GM21367 (cell line): ENCODE measurements at regions not wholly inside any gene's neighbourhood (a gene's known extent, or its start where the extent isn't known, plus 50 kb on each side); places are given as distances from the start of the nearest gene placed in this dataset.

Source experiments
- ATAC-seq: cut with Tn5 transposase; IDR thresholded peaks from one replicate; pipeline ENCODE4 v1.9.1; 2021; ENCODE audit not compliant: unreplicated experiment

DNA sequence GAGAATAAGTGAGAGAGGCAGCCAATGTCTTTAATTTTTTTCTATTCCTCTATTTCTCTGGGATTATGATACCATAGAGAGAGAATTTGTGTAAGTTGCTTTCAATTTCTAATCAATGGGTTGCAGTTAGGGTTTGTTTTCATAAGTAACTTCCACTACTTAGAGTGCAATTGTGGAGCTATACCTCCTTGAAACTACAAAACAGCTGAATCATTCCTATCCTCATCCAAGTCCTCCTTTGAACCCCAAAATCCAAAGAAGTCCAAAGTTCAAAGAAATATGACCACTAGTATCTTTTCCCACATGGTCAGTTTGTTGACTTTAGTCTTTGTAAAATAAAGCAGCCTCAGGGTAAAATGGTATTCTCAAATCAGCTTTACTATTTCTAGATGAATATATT lies 1085.4 kb upstream of the INTU start:
- no peak for ATAC-seq

GRCh38 chr4:126548890-126549289 lies 1083.9 kb upstream of the INTU start:
- no peak for ATAC-seq

GRCh38 chr4:126552321-126552720 lies 1080.4 kb upstream of the INTU start:
- no peak for ATAC-seq

- ATAC-seq: no peak
Observed at GRCh38 chr4:126553248-126553647, 1079.5 kb upstream of the INTU start.

GRCh38 chr4:126558596-126558995 lies 1074.2 kb upstream of the INTU start:
- no peak for ATAC-seq

DNA sequence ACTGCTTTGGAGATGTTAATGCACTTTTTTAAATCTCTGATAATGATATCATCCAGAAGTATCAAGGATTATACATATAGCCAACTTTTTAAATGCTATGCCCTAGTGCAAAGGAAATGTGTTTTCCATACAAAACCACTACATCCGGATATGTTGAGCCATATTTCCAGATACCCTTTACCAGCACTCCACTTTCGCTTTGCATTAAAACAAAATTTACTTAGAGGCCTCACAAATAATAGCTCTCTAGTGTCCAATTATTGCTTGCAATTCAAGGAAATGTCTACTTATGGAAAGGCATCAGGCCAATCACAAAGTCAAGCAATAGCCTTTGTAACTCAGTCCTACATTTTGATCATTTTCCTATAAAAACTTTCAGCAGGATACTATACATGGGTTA lies 1072.8 kb upstream of the INTU start:
- no peak for ATAC-seq

- ATAC-seq: no peak
Observed at GRCh38 chr4:126560794-126561193, 1072.0 kb upstream of the INTU start.

DNA sequence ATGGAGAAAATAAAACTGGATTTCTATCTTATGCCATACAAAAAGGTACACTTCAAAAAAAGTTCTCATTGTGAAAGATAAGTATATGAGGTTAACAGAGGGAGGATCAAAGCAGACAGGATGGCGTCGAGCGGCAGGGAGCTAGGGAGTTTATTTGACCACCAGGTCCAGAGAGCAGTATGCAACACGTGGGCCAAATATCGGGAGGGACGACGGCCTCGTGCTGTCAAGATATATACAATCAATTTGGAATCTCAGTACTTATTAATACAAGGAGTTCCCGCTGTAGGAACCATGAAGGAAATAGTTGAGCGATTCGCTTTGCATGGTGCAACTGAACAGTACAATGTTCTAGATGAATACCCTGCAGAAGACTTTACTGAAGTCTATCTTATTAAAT lies 1069.4 kb upstream of the INTU start:
- ATAC-seq: no peak

DNA sequence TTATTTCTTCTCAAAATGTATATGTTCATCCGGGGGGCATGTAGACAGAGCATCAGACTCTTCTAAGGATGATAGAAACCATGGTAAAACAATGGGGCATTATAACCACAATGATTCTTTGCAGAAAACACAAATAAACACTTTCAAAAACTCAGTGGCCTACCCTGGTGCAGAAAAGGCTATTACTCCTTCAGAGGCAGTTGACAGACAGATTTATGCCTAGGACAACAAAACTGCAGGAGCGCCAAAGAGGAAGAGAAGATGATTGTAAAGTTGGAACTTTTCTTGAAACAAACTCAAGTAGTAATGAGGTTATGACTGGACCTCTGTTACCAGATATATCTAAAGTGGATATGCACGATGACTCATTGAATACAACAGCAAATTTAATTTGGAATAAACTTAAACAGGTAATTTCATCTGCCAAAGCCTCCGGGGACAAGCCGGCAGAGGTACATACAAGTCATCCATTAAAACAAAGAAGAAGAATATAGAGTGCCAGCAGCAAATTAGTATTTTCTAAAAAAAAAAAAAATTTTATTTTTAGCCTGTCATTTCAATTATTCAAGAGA lies 1068.4 kb upstream of the INTU start:
- ATAC-seq: no peak

- no peak for ATAC-seq
Observed at GRCh38 chr4:126568652-126569570, 1063.8 kb upstream of the INTU start.

GRCh38 chr4:126572264-126572663 lies 1060.5 kb upstream of the INTU start:
- ATAC-seq: no peak

- ATAC-seq: no peak
Observed at GRCh38 chr4:126582737-126583136, 1050.0 kb upstream of the INTU start.

DNA sequence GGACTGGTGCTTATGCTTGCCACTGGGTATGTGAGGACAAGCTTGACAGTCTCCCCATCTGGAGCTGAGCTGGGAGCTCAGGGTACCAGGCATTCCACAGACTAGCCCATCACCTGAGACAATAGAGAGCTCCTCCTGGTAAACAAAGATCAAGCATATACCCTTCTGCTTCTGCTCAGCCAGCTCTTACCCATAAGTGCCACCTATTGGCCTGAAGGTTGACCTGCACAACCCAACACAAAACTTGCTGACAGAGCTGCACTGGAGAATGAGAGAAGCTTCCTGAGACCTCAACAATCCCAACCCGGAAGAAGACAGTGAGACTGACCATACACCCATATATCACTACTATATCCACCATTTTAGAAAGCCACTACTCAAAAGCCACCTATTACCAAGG lies 1049.2 kb upstream of the INTU start:
- ATAC-seq: no peak

DNA sequence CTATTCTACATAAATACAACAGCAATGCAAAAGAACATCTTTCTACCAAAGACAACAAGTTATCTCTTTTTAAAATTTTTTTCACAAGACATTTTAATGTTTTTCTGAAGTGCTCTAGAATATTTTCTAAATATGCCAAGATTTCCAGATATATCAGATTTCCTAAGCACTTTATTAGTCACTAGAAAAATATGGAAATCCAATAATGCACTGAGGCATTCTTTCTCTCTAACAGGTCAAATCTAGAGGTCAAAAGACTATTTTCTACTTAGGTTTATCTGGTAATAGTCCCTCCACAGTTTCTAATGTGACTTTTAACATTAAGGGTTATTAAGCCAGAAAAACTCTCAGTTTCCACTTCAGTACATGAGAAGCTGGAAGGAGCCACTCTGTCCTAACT lies 1041.2 kb upstream of the INTU start:
- no peak for ATAC-seq

- ATAC-seq: no peak
Observed at GRCh38 chr4:126592088-126592487, 1040.7 kb upstream of the INTU start.

DNA sequence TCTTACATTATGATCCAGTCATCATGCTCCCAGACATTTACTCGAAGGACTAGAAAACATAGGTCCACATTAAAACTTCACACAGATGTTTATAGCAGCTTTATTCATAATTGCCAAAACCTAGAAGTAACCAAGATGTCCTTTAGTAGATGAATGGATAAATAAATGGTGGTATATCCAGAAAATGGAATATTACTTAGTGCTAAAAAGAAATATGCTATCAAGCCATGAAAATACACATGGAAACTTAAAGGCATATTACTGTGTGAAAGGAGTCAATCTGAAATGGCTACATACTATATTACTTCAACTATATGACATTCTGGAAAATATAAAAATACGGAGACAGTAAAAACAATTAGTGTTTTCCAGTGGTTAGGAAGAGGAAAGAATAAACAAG lies 1039.1 kb upstream of the INTU start:
- ATAC-seq: no peak

DNA sequence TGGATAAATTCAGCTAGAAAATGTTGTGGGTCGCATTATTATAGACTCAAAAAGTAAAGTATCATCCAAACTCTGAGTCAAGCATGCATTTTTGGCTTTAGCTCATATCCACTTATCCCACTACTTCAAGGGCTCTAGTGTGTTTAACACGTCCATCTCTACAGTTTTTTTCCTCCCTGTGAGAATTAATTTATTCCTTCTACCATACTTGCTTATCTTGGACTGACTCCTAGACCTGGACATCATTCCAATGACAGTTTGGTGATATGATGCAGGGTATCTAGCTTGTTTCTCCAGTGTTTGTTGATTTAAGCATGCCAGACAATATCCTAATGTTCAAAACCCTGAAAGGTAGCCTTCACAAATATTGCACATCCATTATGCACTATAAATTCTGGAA lies 1037.1 kb upstream of the INTU start:
- no peak for ATAC-seq

DNA sequence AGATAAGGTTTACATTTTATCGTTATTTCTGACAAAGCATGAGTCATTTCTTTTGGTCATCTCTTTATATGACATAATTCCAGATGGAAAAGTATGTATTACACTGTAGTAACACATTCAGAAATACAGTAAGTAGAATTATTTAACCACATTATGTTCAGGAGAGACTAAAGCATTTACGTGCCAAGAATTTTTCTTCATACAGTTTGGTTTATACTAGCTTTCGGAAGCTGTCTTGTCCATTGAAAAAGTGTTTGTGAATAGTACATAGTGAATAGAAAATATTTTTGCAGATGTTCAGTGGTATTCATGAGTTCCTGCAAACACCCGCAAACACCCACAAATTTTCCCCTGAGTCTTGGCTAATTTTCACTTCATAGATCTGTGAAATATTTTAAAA lies 1033.0 kb upstream of the INTU start:
- ATAC-seq: no peak

DNA sequence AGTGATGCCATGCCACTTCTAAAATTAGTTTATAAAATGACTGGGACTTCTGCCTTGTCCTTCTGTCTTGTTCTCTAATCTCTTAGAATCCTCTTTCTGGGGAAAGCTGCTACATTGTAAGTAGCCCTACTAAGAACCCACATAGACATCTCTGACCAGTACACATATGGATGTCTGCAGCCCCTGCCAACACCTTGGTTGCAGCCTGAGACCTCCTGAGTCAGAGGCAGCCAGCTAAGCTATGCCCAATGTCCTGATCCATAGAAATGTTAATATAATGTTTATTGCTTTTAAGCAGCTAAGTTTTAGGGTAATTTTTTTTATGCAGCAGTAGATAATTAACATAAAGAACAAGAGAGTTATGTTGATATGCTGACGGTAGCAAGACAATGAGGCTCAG lies 1029.5 kb upstream of the INTU start:
- ATAC-seq: no peak

DNA sequence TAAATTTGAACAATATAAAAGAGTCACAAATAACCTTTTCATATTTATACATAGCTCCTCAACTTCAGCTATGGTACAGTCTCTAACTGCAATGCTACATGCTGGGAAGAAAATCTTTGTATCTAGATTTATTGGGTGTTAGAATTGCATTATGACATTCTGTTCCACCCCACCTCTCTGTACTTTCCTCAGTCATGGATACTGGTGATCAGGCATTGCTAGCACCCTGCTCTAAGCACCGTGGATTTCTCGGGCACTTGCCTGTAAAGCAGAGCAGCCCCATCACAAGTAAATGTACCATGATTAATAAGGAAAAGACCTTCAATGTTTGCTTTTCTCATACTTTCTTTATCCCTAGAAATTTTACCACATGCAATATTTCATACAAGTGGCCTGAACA lies 1028.9 kb upstream of the INTU start:
- no peak for ATAC-seq

GRCh38 chr4:126604268-126604867 lies 1028.4 kb upstream of the INTU start:
- no peak for ATAC-seq

GRCh38 chr4:126610933-126611332 lies 1021.8 kb upstream of the INTU start:
- no peak for ATAC-seq
